ENCODE measurements at regions not wholly inside any gene's neighbourhood (a gene's known extent, or its start where the extent isn't known, plus 50 kb on each side); places are given as distances from the start of the nearest gene placed in this dataset.

- peaks cover 39% of the 10 kb centered on the region for H3K9me3 ChIP-seq
- no peak for DNase-seq
- H3K27me3 ChIP-seq = no peaks in the 10 kb centered on the region
- H3K4me3 ChIP-seq = no peak overlapping the region
- no peaks in the 10 kb centered on the region for H3K36me3 ChIP-seq
Observed at GRCh38 chr5:136689552-136689951, 324.2 kb upstream of the TRPC7 start.

- DNase-seq = peak; percentile 37
- H3K27me3 ChIP-seq = no peaks in the 10 kb centered on the region
- H3K4me3 ChIP-seq = no peak overlapping the region
- H3K36me3 ChIP-seq = no peaks in the 10 kb centered on the region
- H3K9me3 ChIP-seq = peaks cover 41% of the 10 kb centered on the region
Observed at GRCh38 chr5:136686192-136686872, 321.0 kb upstream of the TRPC7 start.

GRCh38 chr5:136682986-136683385 is 317.6 kb upstream of the TRPC7 start:
- no peak for DNase-seq

GRCh38 chr5:136679233-136679632 is 313.9 kb upstream of the TRPC7 start:
- Histone ChIP-seq H3K9me3 (peaks cover 5% of the 10 kb centered on the region; the same call in 1 of the 2 replicates), H3K4me3 (no peak overlapping the region), H3K27me3 (no peaks in the 10 kb centered on the region; the same call in 1 of the 2 replicates), H3K36me3 (no peaks in the 10 kb centered on the region)
- no peak for DNase-seq

More at GRCh38 chr5:136682986-136683385, 317.6 kb upstream of the TRPC7 start:
- Histone ChIP-seq H3K27me3 (no peaks in the 10 kb centered on the region), H3K36me3 (no peaks in the 10 kb centered on the region), H3K9me3 (peaks cover 18% of the 10 kb centered on the region), H3K4me3 (no peak overlapping the region)

GRCh38 chr5:136677217-136677616 is 311.9 kb upstream of the TRPC7 start:
- Histone ChIP-seq H3K36me3 (no peaks in the 10 kb centered on the region), H3K4me3 (no peak overlapping the region), H3K9me3 (peaks cover 5% of the 10 kb centered on the region; the same call in 1 of the 2 replicates), H3K27me3 (no peaks in the 10 kb centered on the region; the same call in 1 of the 2 replicates)
- DNase-seq = no peak

GRCh38 chr5:136676685-136677084 is 311.3 kb upstream of the TRPC7 start:
- no peak for DNase-seq
- H3K27me3 ChIP-seq = no peaks in the 10 kb centered on the region; the same call in 1 of the 2 replicates
- H3K36me3 ChIP-seq = no peaks in the 10 kb centered on the region
- no peak overlapping the region for H3K4me3 ChIP-seq
- peaks cover 5% of the 10 kb centered on the region; the same call in 1 of the 2 replicates for H3K9me3 ChIP-seq

GRCh38 chr5:136675769-136676168 is 310.4 kb upstream of the TRPC7 start:
- no peak for DNase-seq
- Histone ChIP-seq H3K36me3 (no peaks in the 10 kb centered on the region), H3K27me3 (no peaks in the 10 kb centered on the region; the same call in 1 of the 2 replicates), H3K9me3 (0 out of 2 replicates have a peak, but pooled peaks cover 3% of the 10 kb centered on the region), H3K4me3 (no peak overlapping the region)

- no peaks in the 10 kb centered on the region for H3K36me3 ChIP-seq
- peaks cover 4% of the 10 kb centered on the region for H3K27me3 ChIP-seq
- no peak overlapping the region for H3K4me3 ChIP-seq
- 0 out of 2 replicates have a peak, but pooled peaks cover 1% of the 10 kb centered on the region for H3K9me3 ChIP-seq
- DNase-seq = no peak
Observed at GRCh38 chr5:136674178-136674577, 308.8 kb upstream of the TRPC7 start.

GRCh38 chr5:136667789-136668188 is 302.4 kb upstream of the TRPC7 start:
- Histone ChIP-seq H3K27me3 (peaks cover 4% of the 10 kb centered on the region; the same call in 1 of the 2 replicates), H3K36me3 (no peaks in the 10 kb centered on the region), H3K9me3 (0 out of 2 replicates have a peak, but pooled peaks cover 1% of the 10 kb centered on the region), H3K4me3 (no peak overlapping the region)
- no peak for DNase-seq

GRCh38 chr5:136666970-136667620 is 301.8 kb upstream of the TRPC7 start:
- Histone ChIP-seq H3K36me3 (no peaks in the 10 kb centered on the region), H3K4me3 (no peak overlapping the region)
- DNase-seq = no peak

GRCh38 chr5:136665331-136665730 is 300.0 kb upstream of the TRPC7 start:
- Histone ChIP-seq H3K36me3 (no peaks in the 10 kb centered on the region), H3K27me3 (peaks cover 4% of the 10 kb centered on the region; the same call in 1 of the 2 replicates), H3K4me3 (no peak overlapping the region), H3K9me3 (0 out of 2 replicates have a peak, but pooled peaks cover 1% of the 10 kb centered on the region)
- DNase-seq = peak; percentile 9

More at GRCh38 chr5:136666970-136667620, 301.8 kb upstream of the TRPC7 start:
- H3K9me3 ChIP-seq = 0 out of 2 replicates have a peak, but pooled peaks cover 1% of the 10 kb centered on the region
- H3K27me3 ChIP-seq = peaks cover 4% of the 10 kb centered on the region; the same call in 1 of the 2 replicates

- DNase-seq = no peak
- Histone ChIP-seq H3K9me3 (no peaks in the 10 kb centered on the region), H3K36me3 (no peaks in the 10 kb centered on the region)
Observed at GRCh38 chr5:136661026-136661425, 295.7 kb upstream of the TRPC7 start.

GRCh38 chr5:136656811-136657210 is 291.5 kb upstream of the TRPC7 start:
- DNase-seq = peak; percentile 81
- Histone ChIP-seq H3K9me3 (no peaks in the 10 kb centered on the region), H3K36me3 (no peaks in the 10 kb centered on the region), H3K4me3 (no peak overlapping the region), H3K27me3 (no peaks in the 10 kb centered on the region)

More at GRCh38 chr5:136661026-136661425, 295.7 kb upstream of the TRPC7 start:
- H3K4me3 ChIP-seq = no peak overlapping the region
- no peaks in the 10 kb centered on the region for H3K27me3 ChIP-seq

GRCh38 chr5:136655468-136655867 is 290.1 kb upstream of the TRPC7 start:
- H3K9me3 ChIP-seq = no peaks in the 10 kb centered on the region
- no peak overlapping the region for H3K4me3 ChIP-seq
- no peaks in the 10 kb centered on the region for H3K27me3 ChIP-seq
- DNase-seq = peak; percentile 35
- H3K36me3 ChIP-seq = no peaks in the 10 kb centered on the region

- Histone ChIP-seq H3K27me3 (peaks cover 2% of the 10 kb centered on the region; the same call in 1 of the 2 replicates), H3K36me3 (no peaks in the 10 kb centered on the region), H3K9me3 (no peaks in the 10 kb centered on the region), H3K4me3 (no peak overlapping the region)
- DNase-seq = no peak
Observed at GRCh38 chr5:136646915-136647314, 281.6 kb upstream of the TRPC7 start.

GRCh38 chr5:136642976-136643375 is 277.6 kb upstream of the TRPC7 start:
- H3K27me3 ChIP-seq = peaks cover 2% of the 10 kb centered on the region; the same call in 1 of the 2 replicates
- H3K4me3 ChIP-seq = no peak overlapping the region
- DNase-seq = no peak
- H3K36me3 ChIP-seq = no peaks in the 10 kb centered on the region
- H3K9me3 ChIP-seq = no peaks in the 10 kb centered on the region

- Histone ChIP-seq H3K4me3 (no peak overlapping the region), H3K9me3 (no peaks in the 10 kb centered on the region), H3K36me3 (no peaks in the 10 kb centered on the region), H3K27me3 (peaks cover 13% of the 10 kb centered on the region)
- DNase-seq = no peak
Observed at GRCh38 chr5:136639616-136640015, 274.3 kb upstream of the TRPC7 start.

Data from MG63 (cell line).